HepG2 (cell line): ENCODE measurements at regions not wholly inside any gene's neighbourhood (a gene's known extent, or its start where the extent isn't known, plus 50 kb on each side); places are given as distances from the start of the nearest gene placed in this dataset.

Experiments used
- ATAC-seq: fragments of 200-7000 bp; cut with Tn5 transposase; 3 replicates; pipeline ENCODE4 v1.9.1; 2020; ENCODE audit warnings: mild to moderate bottlenecking, moderate library complexity
- BruUV-seq: library from RNA; stranded (reverse); fragments of 400-500 nt; replicated peaks from 2 replicates; lab custom pipeline; 2021; lab: Mats Ljungman, UMichigan
- CTCF ChIA-PET: fragments of 300-600 bp; formaldehyde crosslinking; extraction: SDS; loops from one replicate; lab custom pipeline; 2021; ENCODE audit warnings: low total read pairs, inconsistent platforms, low intra/inter-chr PET ratio; lab: Yijun Ruan, JAX
- POLR2A ChIA-PET: fragments of 350-600 bp; sonication (Branson Sonifier 250); formaldehyde crosslinking; loops from one replicate; lab custom pipeline; 2020; ENCODE audit warnings: antibody characterized with exemption, inconsistent platforms; lab: Yijun Ruan, JAX
- DNase-seq: peaks from one replicate; pipeline ENCODE4 v3.0.0-alpha.2; 2015; ENCODE audit warnings: low spot score
- FAIRE-seq: peaks from 3 replicates; lab custom pipeline; 2011; peaks lifted over from hg19 to GRCh38; lab: Jason Lieb, UNC
- H2AFZ ChIP-seq: one replicate; pipeline ENCODE4 v1.6.1; 2011; ENCODE audit warnings: low read length, inconsistent platforms
- H3K27ac ChIP-seq: fragments of 300-600 bp; 3 replicates; pipeline ENCODE4 v1.8.0; 2011; ENCODE audit warnings: mixed run types, mild to moderate bottlenecking, mixed read lengths, low read length, inconsistent platforms; ENCODE audit not compliant: insufficient read depth; ENCODE audit errors: extremely low read length
- H3K27me3 ChIP-seq, 2 experiments: fragments of 200-600 bp in 1 of 2; 2 replicates in 1 of 2; 3 replicates in 1 of 2; pipeline versions ENCODE4 v1.6.0 to v1.8.0; 2011; ENCODE audit warnings: low read length in 2 of 2, mild to moderate bottlenecking in 2 of 2, moderate library complexity in 2 of 2, inconsistent platforms in 1 of 2; ENCODE audit not compliant: insufficient read depth in 2 of 2, control insufficient read depth in 1 of 2
- H3K36me3 ChIP-seq, 2 experiments: fragments of 200-600 bp in 1 of 2; replicated peaks in 1 of 2; 2 replicates in 1 of 2; 3 replicates in 1 of 2; pipeline versions ENCODE4 v1.5.1 to v1.8.0; 2011; ENCODE audit warnings: low read length in 2 of 2, inconsistent platforms in 1 of 2; ENCODE audit not compliant: insufficient read depth in 2 of 2, control insufficient read depth in 1 of 2
- H3K4me1 ChIP-seq: 2 replicates; pipeline ENCODE4 v1.5.1; 2012; ENCODE audit warnings: low read length, inconsistent platforms; ENCODE audit not compliant: insufficient read depth
- H3K4me2 ChIP-seq: 2 replicates; pipeline ENCODE4 v1.6.0; 2011; ENCODE audit warnings: low read depth, low read length, inconsistent platforms
- H3K4me3 ChIP-seq, 3 experiments: fragments of 200-600 bp in 1 of 3; sonication (generic), shearing (Covaris generic) in 1 of 3; replicated peaks in 1 of 3; 2 replicates each; pipeline ENCODE4 v1.5.1; 2011 to 2016; ENCODE audit warnings: low read length in 3 of 3, inconsistent platforms in 2 of 3, low read depth in 2 of 3, mild to moderate bottlenecking in 2 of 3, control low read depth in 1 of 3, mixed read lengths in 1 of 3; ENCODE audit not compliant: insufficient read depth in 1 of 3
- H3K79me2 ChIP-seq: one replicate; pipeline ENCODE4 v1.6.1; 2011; ENCODE audit warnings: low read length, inconsistent platforms; ENCODE audit not compliant: insufficient read depth
- H3K9ac ChIP-seq: 2 replicates; pipeline ENCODE4 v1.6.0; 2011; ENCODE audit warnings: mild to moderate bottlenecking, low read depth, low read length, inconsistent platforms; ENCODE audit not compliant: insufficient read depth
- H3K9me3 ChIP-seq: 2 replicates; pipeline ENCODE4 v1.5.1; 2012; ENCODE audit warnings: mild to moderate bottlenecking, low read length
- H4K20me1 ChIP-seq: 2 replicates; pipeline ENCODE4 v1.6.0; 2011; ENCODE audit warnings: inconsistent platforms, mild to moderate bottlenecking, low read length, moderate library complexity; ENCODE audit not compliant: insufficient read depth
- ATF7-NPFF ChIP-seq: sonication (generic); formaldehyde crosslinking; IDR thresholded peaks from 2 replicates; pipeline ENCODE4 v1.8.1; 2023; ENCODE audit warnings: mild to moderate bottlenecking, low read depth, missing genetic modification reagents, moderate library complexity
- FLYWCH1 ChIP-seq: sonication (generic); formaldehyde crosslinking; IDR thresholded peaks from 2 replicates; pipeline ENCODE4 v1.8.1; 2023; ENCODE audit warnings: mild to moderate bottlenecking, missing genetic modification reagents
- GATAD1 ChIP-seq: IDR thresholded peaks from 2 replicates; pipeline ENCODE4 v1.6.1; 2016; ENCODE audit warnings: missing genetic modification reagents, missing compliant biosample characterization
- GATAD2A ChIP-seq: IDR thresholded peaks from 2 replicates; pipeline ENCODE4 v1.6.1; 2016
- HNF1B ChIP-seq: sonication (generic); formaldehyde crosslinking; IDR thresholded peaks from 2 replicates; pipeline ENCODE4 v1.5.1; 2020; ENCODE audit warnings: mild to moderate bottlenecking, moderate library complexity, missing genetic modification reagents
- MAF1 ChIP-seq: sonication (generic); formaldehyde crosslinking; IDR thresholded peaks from 2 replicates; pipeline ENCODE4 v1.5.0; 2020; ENCODE audit warnings: missing genetic modification reagents, borderline replicate concordance
- MYPOP ChIP-seq: sonication (generic); formaldehyde crosslinking; IDR thresholded peaks from 2 replicates; pipeline ENCODE4 v1.8.1; 2023; ENCODE audit warnings: mild to moderate bottlenecking, moderate library complexity, missing genetic modification reagents
- PHB2 ChIP-seq: fragments of 450-650 bp; IDR thresholded peaks from 2 replicates; pipeline ENCODE4 v1.6.1; 2018; ENCODE audit not compliant: partially characterized antibody
- TEF ChIP-seq: sonication (generic); formaldehyde crosslinking; IDR thresholded peaks from 2 replicates; pipeline ENCODE4 v1.5.0; 2020; ENCODE audit warnings: missing genetic modification reagents
- ZBTB49 ChIP-seq: sonication (generic); formaldehyde crosslinking; IDR thresholded peaks from 2 replicates; pipeline ENCODE4 v1.4.0; 2020; ENCODE audit warnings: missing genetic modification reagents, borderline replicate concordance
- ZNF414 ChIP-seq: sonication (generic); formaldehyde crosslinking; IDR thresholded peaks from 2 replicates; pipeline ENCODE4 v1.5.0; 2020; ENCODE audit warnings: missing genetic modification reagents
- ZNF484 ChIP-seq: sonication (generic); formaldehyde crosslinking; IDR thresholded peaks from 2 replicates; pipeline ENCODE4 v1.5.1; 2020; ENCODE audit warnings: mild to moderate bottlenecking, low read depth, missing genetic modification reagents, borderline replicate concordance
- ZNF510 ChIP-seq: sonication (generic); formaldehyde crosslinking; IDR thresholded peaks from 2 replicates; pipeline ENCODE4 v1.4.0; 2020; ENCODE audit warnings: low read depth, mild to moderate bottlenecking, missing genetic modification reagents
- ZNF563 ChIP-seq: sonication (generic); formaldehyde crosslinking; IDR thresholded peaks from 2 replicates; pipeline ENCODE4 v1.8.0; 2022; ENCODE audit warnings: mild to moderate bottlenecking, moderate library complexity, missing genetic modification reagents
- ZNF569 ChIP-seq: sonication (generic); formaldehyde crosslinking; IDR thresholded peaks from 2 replicates; pipeline ENCODE4 v1.5.0; 2020; ENCODE audit warnings: mild to moderate bottlenecking, missing genetic modification reagents, moderate library complexity, borderline replicate concordance
- ZNF580 ChIP-seq: IDR thresholded peaks from 2 replicates; pipeline ENCODE4 v1.6.1; 2016; ENCODE audit warnings: low read depth, borderline replicate concordance
- ZNF83 ChIP-seq: sonication (generic); formaldehyde crosslinking; IDR thresholded peaks from 2 replicates; pipeline ENCODE4 v1.4.0; 2020; ENCODE audit warnings: missing genetic modification reagents, mild to moderate bottlenecking, borderline replicate concordance
- WGBS: methylation state at CpG from one replicate; pipeline ENCODE4 v1.1.6; 2017; ENCODE audit warnings: low lambda C conversion rate; 5-methylcytosine and 5-hydroxymethylcytosine counted together
- in situ Hi-C: cut with HindIII; loops from 2 replicates; pipeline ENCODE4 v1.10.0; 2017; ENCODE audit warnings: low pct_unique_long_range_greater_than_20kb; ENCODE audit not compliant: extremely low pct_ligation_motif_present
- intact Hi-C: fragments of 100-400 bp; cut with micrococcal nuclease; formaldehyde crosslinking; loops from one replicate; pipeline ENCODE4 v1.10.0; 2022; ENCODE audit not compliant: unreplicated experiment

GRCh38 chr7:112877691-112878460 is 87.7 kb upstream of the TMEM168 start:
- CTCF ChIA-PET: no interaction called here
- no peaks in the 10 kb centered on the region for H3K79me2 ChIP-seq
- H3K27me3 ChIP-seq: no peaks in the 10 kb centered on the region; a peak in 1 of 5 replicates
- H3K4me3 ChIP-seq: no peak overlapping the region
- H3K36me3 ChIP-seq: no peaks in the 10 kb centered on the region
- H3K4me2 ChIP-seq: no peak overlapping the region
- POLR2A ChIA-PET: no interaction called here
- in situ Hi-C loops (loop anchor here (10.0 kb wide), 1 partner anchor 323 kb away; no protein-coding TSS in a partner anchor), intact Hi-C loops (no loop called here)
- ATAC-seq: no peak
- no TSS peak for BruUV-seq
- DNase-seq: no peak
- H2AFZ ChIP-seq: no peak overlapping the region
- no peaks in the 10 kb centered on the region for H3K9me3 ChIP-seq
- no peak overlapping the region for H3K9ac ChIP-seq
- H3K27ac ChIP-seq: no peak overlapping the region
- WGBS: 96% methylated on average over 7 of the region's 7 CpGs
- peaks cover 6% of the 10 kb centered on the region; the same call in 1 of the 2 replicates for H3K4me1 ChIP-seq
- no peak for TF ChIP-seq ZNF563 (CRISPR knock-in tag)
- no peak for TF ChIP-seq MAF1 (CRISPR knock-in tag)
- no peak for TF ChIP-seq FLYWCH1 (CRISPR knock-in tag)
- no peak for TF ChIP-seq ZNF414
- no peak for TF ChIP-seq ZNF510 (CRISPR knock-in tag)
- no peak for TF ChIP-seq GATAD1
- no peak for TF ChIP-seq TEF (CRISPR knock-in tag)
- TF ChIP-seq ZNF569: no peak
- no peak for TF ChIP-seq ZNF83 (CRISPR knock-in tag)
- TF ChIP-seq HNF1B (CRISPR knock-in tag): no peak
- no peak for TF ChIP-seq ZBTB49
- TF ChIP-seq ZNF580 (CRISPR knock-in tag): no peak
- TF ChIP-seq ZNF484 (CRISPR knock-in tag): no peak
- TF ChIP-seq PHB2: no peak
- TF ChIP-seq ATF7-NPFF: no peak
- no peak for TF ChIP-seq GATAD2A (CRISPR knock-in tag)
- TF ChIP-seq MYPOP (CRISPR knock-in tag): no peak
- no peaks in the 10 kb centered on the region for H4K20me1 ChIP-seq
- no peak for FAIRE-seq
